ENCODE measurements at regions not wholly inside any gene's neighbourhood (a gene's known extent, or its start where the extent isn't known, plus 50 kb on each side); places are given as distances from the start of the nearest gene placed in this dataset.

GRCh38 chr5:105828821-105829220 is 1841.9 kb downstream of the EFNA5 start:
- TF ChIP-seq POLR2A (IDR thresholded peaks at IDR 0.05) (no peak), CTCF (IDR thresholded peaks at IDR 0.05) (no peak), POLR2AphosphoS5 (IDR thresholded peaks at IDR 0.05) (no peak)

All from stomach (tissue), 4 donors.